Islet of Langerhans (tissue), 1 donor: ENCODE measurements at regions not wholly inside any gene's neighbourhood (a gene's known extent, or its start where the extent isn't known, plus 50 kb on each side); places are given as distances from the start of the nearest gene placed in this dataset.

Source experiments
- FAIRE-seq: peaks from one replicate; lab custom pipeline; 2011; peaks lifted over from hg19 to GRCh38; lab: Jason Lieb, UNC

GRCh38 chr4:148808416-148808815 lies 366.2 kb upstream of the NR3C2 start:
- no peak for FAIRE-seq

- FAIRE-seq: no peak
Observed at GRCh38 chr4:148800940-148801339, 358.7 kb upstream of the NR3C2 start.

- no peak for FAIRE-seq
Observed at GRCh38 chr4:148800336-148800885, 358.2 kb upstream of the NR3C2 start.

- FAIRE-seq: no peak
Observed at GRCh38 chr4:148795156-148795864, 353.1 kb upstream of the NR3C2 start.

- FAIRE-seq: no peak
Observed at GRCh38 chr4:148793221-148793620, 351.0 kb upstream of the NR3C2 start.

- no peak for FAIRE-seq
Observed at GRCh38 chr4:148790691-148791090, 348.5 kb upstream of the NR3C2 start.

- no peak for FAIRE-seq
Observed at GRCh38 chr4:148790246-148790645, 348.0 kb upstream of the NR3C2 start.

- no peak for FAIRE-seq
Observed at GRCh38 chr4:148787831-148788477, 345.7 kb upstream of the NR3C2 start.

GRCh38 chr4:148787285-148787684 lies 345.1 kb upstream of the NR3C2 start:
- peak; percentile 21 for FAIRE-seq

- no peak for FAIRE-seq
Observed at GRCh38 chr4:148786699-148787098, 344.5 kb upstream of the NR3C2 start.

GRCh38 chr4:148782284-148782683 lies 340.1 kb upstream of the NR3C2 start:
- no peak for FAIRE-seq

GRCh38 chr4:148780426-148781005 lies 338.3 kb upstream of the NR3C2 start:
- no peak for FAIRE-seq

GRCh38 chr4:148779771-148780170 lies 337.6 kb upstream of the NR3C2 start:
- FAIRE-seq: no peak

GRCh38 chr4:148778980-148779675 lies 336.9 kb upstream of the NR3C2 start:
- FAIRE-seq: no peak

GRCh38 chr4:148776941-148777340 lies 334.7 kb upstream of the NR3C2 start:
- FAIRE-seq: no peak

GRCh38 chr4:148774134-148774533 lies 331.9 kb upstream of the NR3C2 start:
- no peak for FAIRE-seq

- no peak for FAIRE-seq
Observed at GRCh38 chr4:148773313-148773712, 331.1 kb upstream of the NR3C2 start.

GRCh38 chr4:148770848-148771247 lies 328.6 kb upstream of the NR3C2 start:
- FAIRE-seq: no peak

GRCh38 chr4:148770377-148770776 lies 328.2 kb upstream of the NR3C2 start:
- FAIRE-seq: no peak

GRCh38 chr4:148764720-148765119 lies 322.5 kb upstream of the NR3C2 start:
- no peak for FAIRE-seq

GRCh38 chr4:148757171-148757570 lies 315.0 kb upstream of the NR3C2 start:
- no peak for FAIRE-seq

- no peak for FAIRE-seq
Observed at GRCh38 chr4:148749403-148749802, 307.2 kb upstream of the NR3C2 start.
